B cell (primary cell): ENCODE measurements at regions not wholly inside any gene's neighbourhood (a gene's known extent, or its start where the extent isn't known, plus 50 kb on each side); places are given as distances from the start of the nearest gene placed in this dataset.

Experiments
- ATAC-seq: fragments of 200-7000 bp; cut with Tn5 transposase; one replicate; pipeline ENCODE4 v1.10.0; 2021; ENCODE audit warnings: low read depth, mild to moderate bottlenecking, moderate number of reproducible peaks, moderate library complexity
- CTCF ChIA-PET: fragments of 350-600 bp; sonication (Branson Sonifier 250); formaldehyde crosslinking; loops from one replicate; lab custom pipeline; 2021; ENCODE audit warnings: antibody characterized with exemption, inconsistent platforms; lab: Charles Lee
- POLR2A ChIA-PET: fragments of 350-600 bp; sonication (Branson Sonifier 250); formaldehyde crosslinking; loops from one replicate; lab custom pipeline; 2021; ENCODE audit warnings: antibody characterized with exemption; lab: Charles Lee
- DNase-seq: peaks from one replicate; pipeline ENCODE4 v3.0.0; 2013
- H2AFZ ChIP-seq: 2 replicates; pipeline ENCODE4 v1.6.1; 2012; ENCODE audit warnings: mild to moderate bottlenecking, low read depth, low read length; ENCODE audit not compliant: insufficient read depth, poor library complexity, severe bottlenecking
- H3K27ac ChIP-seq, 2 donors: 1 replicate in 1 of 2; 2 replicates in 1 of 2; pipeline ENCODE4 v1.5.1; 2012 to 2013; ENCODE audit warnings: low read length in 2 of 2, mild to moderate bottlenecking in 2 of 2, moderate library complexity in 1 of 2
- H3K27me3 ChIP-seq, 4 experiments: fragments of 200-600 bp in 1 of 4; sonication (generic) in 1 of 4; replicated peaks in 1 of 4; 1 replicate in 2 of 4; 2 replicates in 2 of 4; pipeline versions ENCODE4 v1.6.1 to v1.7.0; 2013 to 2016; ENCODE audit warnings: low read length in 3 of 4, mild to moderate bottlenecking in 2 of 4, mixed read lengths in 1 of 4, moderate library complexity in 1 of 4; ENCODE audit not compliant: insufficient read depth in 4 of 4, control insufficient read depth in 3 of 4; ENCODE audit errors: control extremely low read depth in 1 of 4
- H3K36me3 ChIP-seq, 2 experiments: replicated peaks in 1 of 2; 1 replicate in 1 of 2; 2 replicates in 1 of 2; pipeline versions ENCODE4 v1.6.1 to v1.7.1; 2013; ENCODE audit warnings: low read length in 1 of 2; ENCODE audit not compliant: insufficient read depth in 2 of 2, control insufficient read depth in 1 of 2; ENCODE audit errors: control extremely low read depth in 1 of 2, extremely low read depth in 1 of 2
- H3K4me1 ChIP-seq, 2 donors: fragments of 200-600 bp in 1 of 2; sonication (generic) in 1 of 2; 1 replicate in 1 of 2; 2 replicates in 1 of 2; pipeline versions ENCODE4 v1.5.1 to v1.6.1; 2013 to 2017; ENCODE audit warnings: low read length in 2 of 2; ENCODE audit not compliant: control insufficient read depth in 2 of 2, insufficient read depth in 2 of 2
- H3K4me2 ChIP-seq: replicated peaks from 2 replicates; pipeline ENCODE3; 2012; ENCODE audit warnings: mild to moderate bottlenecking, low read depth, low read length; ENCODE audit not compliant: poor library complexity, severe bottlenecking
- H3K4me3 ChIP-seq, 5 experiments: fragments of 200-600 bp in 1 of 5; sonication (generic) in 1 of 5; 1 replicate in 3 of 5; 2 replicates in 2 of 5; pipeline versions ENCODE4 v1.5.1 to v1.7.0; 2011 to 2016; ENCODE audit warnings: low read length in 4 of 5, mild to moderate bottlenecking in 4 of 5, low read depth in 2 of 5, control low read depth in 1 of 5, moderate library complexity in 1 of 5; ENCODE audit not compliant: insufficient read depth in 1 of 5; ENCODE audit errors: control extremely low read depth in 1 of 5, extremely low read depth in 1 of 5
- H3K79me2 ChIP-seq: fragments of 200-600 bp; sonication (generic); one replicate; pipeline ENCODE4 v1.6.0; 2016; ENCODE audit warnings: low read length; ENCODE audit not compliant: control insufficient read depth, insufficient read depth
- H3K9ac ChIP-seq: fragments of 200-600 bp; sonication (generic); 2 replicates; pipeline ENCODE4 v1.6.1; 2017; ENCODE audit warnings: mild to moderate bottlenecking, low read length, moderate library complexity
- H3K9me3 ChIP-seq, 3 donors: one replicate each; pipeline versions ENCODE4 v1.6.1 to v1.7.1; 2013; ENCODE audit warnings: low read length in 2 of 3; ENCODE audit not compliant: control insufficient read depth in 2 of 3, insufficient read depth in 1 of 3; ENCODE audit errors: control extremely low read depth in 1 of 3
- H4K20me1 ChIP-seq: 2 replicates; pipeline ENCODE4 v1.6.0; 2012; ENCODE audit warnings: mild to moderate bottlenecking, low read length; ENCODE audit not compliant: insufficient read depth, control insufficient read depth, poor library complexity, severe bottlenecking
- H3K27ac Mint-ChIP-seq: one replicate; pipeline ENCODE4 v1.8.0; 2021; ENCODE audit warnings: mixed read lengths
- H3K27me3 Mint-ChIP-seq: one replicate; pipeline ENCODE4 v1.8.0; 2021; ENCODE audit warnings: mixed read lengths
- H3K4me1 Mint-ChIP-seq: one replicate; pipeline ENCODE4 v1.8.0; 2021; ENCODE audit warnings: mixed read lengths
- H3K4me3 Mint-ChIP-seq: one replicate; pipeline ENCODE4 v1.8.0; 2021; ENCODE audit warnings: mixed read lengths
- H3K9me3 Mint-ChIP-seq: one replicate; pipeline ENCODE4 v1.8.0; 2022; ENCODE audit warnings: mixed read lengths; ENCODE audit not compliant: insufficient read depth
- CTCF ChIP-seq: fragments of 200-600 bp; IDR thresholded peaks from one replicate; pipeline ENCODE4 v1.8.0; 2022; ENCODE audit warnings: antibody characterized with exemption, mild to moderate bottlenecking
- EZH2 ChIP-seq: IDR thresholded peaks from 2 replicates; pipeline ENCODE4 v1.6.1; 2012; ENCODE audit warnings: borderline replicate concordance, low read depth, mild to moderate bottlenecking, moderate library complexity, low read length; ENCODE audit not compliant: insufficient read depth, poor library complexity, severe bottlenecking
- WGBS: methylation state at CpG from one replicate; pipeline ENCODE4 v1.1.5; 2013; ENCODE audit warnings: missing lambda C conversion rate; ENCODE audit not compliant: insufficient coverage; 5-methylcytosine and 5-hydroxymethylcytosine counted together
- intact Hi-C: fragments of 100-400 bp; cut with micrococcal nuclease; formaldehyde crosslinking; loops from one replicate; pipeline ENCODE4 v1.10.0; 2022

- POLR2A ChIA-PET: no interaction called here
- no peak overlapping the region for H3K9ac ChIP-seq
- H3K27me3 ChIP-seq: no peaks in the 10 kb centered on the region
- peaks cover 0 to 28% of the 10 kb centered on the region in 2 donors for H3K4me1 ChIP-seq
- peaks cover 0 to 1% (median 0%) of the 10 kb centered on the region in 3 donors for H3K9me3 ChIP-seq
- Mint-ChIP-seq H3K4me1 (peaks cover 19% of the 10 kb centered on the region), H3K9me3 (no peaks in the 10 kb centered on the region), H3K4me3 (no peak overlapping the region), H3K27me3 (peaks cover 8% of the 10 kb centered on the region), H3K27ac (no peak overlapping the region)
- H3K36me3 ChIP-seq: no peaks in the 10 kb centered on the region
- CTCF ChIA-PET: interaction anchor here (0.8 kb wide), 1 partner anchor 9 kb away, joined by 3 read pairs; no protein-coding TSS in a partner anchor
- no peak for DNase-seq
- H4K20me1 ChIP-seq: no peaks in the 10 kb centered on the region
- H3K79me2 ChIP-seq: no peaks in the 10 kb centered on the region
- no peak overlapping the region for H3K4me3 ChIP-seq
- no peak overlapping the region for H2AFZ ChIP-seq
- intact Hi-C loops: no loop called here
- H3K27ac ChIP-seq: no peak overlapping the region
- H3K4me2 ChIP-seq: no peak overlapping the region
- ATAC-seq: no peak
- 95% methylated on average over 2 of the region's 6 CpGs for WGBS
- TF ChIP-seq CTCF (no peak), EZH2 (no peak)
Observed at GRCh38 chr2:176764921-176765320, 447.7 kb upstream of the HNRNPA3 start.

- no peak overlapping the region for H3K27ac Mint-ChIP-seq
- Histone ChIP-seq H3K27ac (no peak overlapping the region), H3K9me3 (peaks cover 0 to 2% (median 0%) of the 10 kb centered on the region in 3 donors), H2AFZ (no peak overlapping the region), H3K4me2 (no peak overlapping the region), H3K36me3 (no peaks in the 10 kb centered on the region), H3K4me3 (no peak overlapping the region), H3K79me2 (no peaks in the 10 kb centered on the region), H3K4me1 (peaks cover 0 to 28% of the 10 kb centered on the region in 2 donors), H3K9ac (no peak overlapping the region), H4K20me1 (no peaks in the 10 kb centered on the region), H3K27me3 (no peaks in the 10 kb centered on the region)
- intact Hi-C loops: no loop called here
- CTCF ChIA-PET: no interaction called here
- peaks cover 22% of the 10 kb centered on the region for H3K4me1 Mint-ChIP-seq
- DNase-seq (no peak), ATAC-seq (no peak)
- 100% methylated on average over 5 of the region's 9 CpGs for whole genome bisulfite sequencing
- peaks cover 8% of the 10 kb centered on the region for H3K27me3 Mint-ChIP-seq
- no peak overlapping the region for H3K4me3 Mint-ChIP-seq
- POLR2A ChIA-PET: no interaction called here
- TF ChIP-seq EZH2 (no peak), CTCF (no peak)
- H3K9me3 Mint-ChIP-seq: no peaks in the 10 kb centered on the region
Observed at GRCh38 chr2:176766005-176766404, 446.6 kb upstream of the HNRNPA3 start.
